Thyroid gland (tissue), 4 donors: ENCODE measurements at regions not wholly inside any gene's neighbourhood (a gene's known extent, or its start where the extent isn't known, plus 50 kb on each side); places are given as distances from the start of the nearest gene placed in this dataset.
A peak's percentile ranks its signal among the peaks of the same experiment; 100 is the strongest.

ENCODE experiments used
- DNase-seq, 2 donors: peaks; one replicate each; pipeline ENCODE4 v3.0.0-alpha.2; 2019
- H3K27ac ChIP-seq, 3 donors: fragments of 200-600 bp; sonication (generic); 1 replicate in 2 of 3; 2 replicates in 1 of 3; pipeline ENCODE4 v1.5.1; 2016 to 2019; ENCODE audit warnings: mild to moderate bottlenecking in 1 of 3, moderate library complexity in 1 of 3
- H3K27me3 ChIP-seq: fragments of 200-600 bp; sonication (generic); one replicate; pipeline ENCODE4 v1.5.1; 2019
- H3K36me3 ChIP-seq, 2 donors: fragments of 200-600 bp; sonication (generic); one replicate each; pipeline ENCODE4 v1.5.1; 2016 to 2019
- H3K4me1 ChIP-seq, 2 donors: fragments of 200-600 bp; sonication (generic); one replicate each; pipeline ENCODE4 v1.5.1; 2017 to 2019
- H3K4me3 ChIP-seq, 3 donors: fragments of 200-600 bp; sonication (generic); replicated peaks in 1 of 3; 1 replicate in 2 of 3; 2 replicates in 1 of 3; pipeline ENCODE4 v1.5.1; 2016; ENCODE audit warnings: mild to moderate bottlenecking in 1 of 3
- H3K9me3 ChIP-seq: fragments of 200-600 bp; sonication (generic); one replicate; pipeline ENCODE4 v1.5.1; 2017
- POLR2A ChIP-seq, 2 donors: fragments of 450-650 bp; IDR thresholded peaks; one replicate each; pipeline ENCODE4 v1.6.1; 2017; ENCODE audit warnings: antibody characterized with exemption in 2 of 2, mild to moderate bottlenecking in 2 of 2, moderate library complexity in 1 of 2
- WGBS, 2 donors: methylation state at CpG; one replicate each; pipeline ENCODE4 v1.1.5; 2017; 5-methylcytosine and 5-hydroxymethylcytosine counted together
- intact Hi-C: fragments of 100-400 bp; cut with DNase I; formaldehyde crosslinking; loops from one replicate; pipeline ENCODE4 v1.15.1; 2023
- TF ChIP-seq, protein P1 (sequence below), 6 experiments: fragments of 200-600 bp in 3 of 6; fragments of 450-650 bp in 3 of 6; sonication (generic) in 3 of 6; IDR thresholded peaks; one replicate each; pipeline ENCODE4 v1.5.1; 2016 to 2019; ENCODE audit warnings: antibody characterized with exemption in 6 of 6, mild to moderate bottlenecking in 2 of 6, inconsistent platforms in 1 of 6, moderate library complexity in 1 of 6

DNA sequence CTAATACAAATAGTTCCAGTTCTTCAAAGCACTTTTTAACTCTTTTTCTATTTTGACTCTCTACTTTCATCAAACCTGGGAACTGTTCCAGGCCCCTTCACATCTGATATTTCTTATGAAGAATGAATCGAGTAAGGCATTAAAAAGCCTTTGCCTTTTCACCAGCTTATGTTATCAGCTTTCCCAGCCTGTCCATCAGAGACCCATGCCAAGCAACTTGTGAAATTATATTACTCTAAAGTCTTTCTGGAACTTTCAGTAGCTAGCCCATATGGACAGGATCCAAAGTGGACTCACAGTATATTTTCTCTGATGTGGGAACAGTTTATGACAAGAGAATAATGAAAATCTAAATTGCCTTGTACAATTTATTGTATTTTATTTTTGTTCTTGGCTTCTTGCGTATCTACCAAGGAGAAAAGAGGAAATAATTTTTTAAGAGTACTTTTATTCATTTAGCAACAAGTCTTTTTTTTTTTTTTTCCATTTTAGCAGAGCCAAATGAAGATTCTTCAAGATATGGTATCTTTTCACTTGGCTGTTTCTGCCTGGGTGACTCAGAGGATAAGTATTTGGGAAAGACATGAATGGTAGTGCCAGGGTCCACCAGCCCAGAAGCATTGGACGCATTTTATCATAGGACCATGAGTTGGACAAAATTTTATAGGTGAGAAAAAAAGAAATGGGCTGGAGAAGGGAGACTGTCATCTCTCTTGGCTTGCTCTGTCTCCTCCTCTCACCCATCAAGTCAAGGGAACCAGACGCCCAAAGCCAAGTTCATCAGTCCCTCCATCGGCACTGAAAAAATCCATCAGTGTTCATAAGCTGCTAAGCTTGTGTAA is 195.8 kb upstream of the NEBL start:
- Histone ChIP-seq H3K4me1 (peaks cover 0 to 31% of the 10 kb centered on the region in 2 donors), H3K27me3 (no peaks in the 10 kb centered on the region), H3K27ac (peak overlapping the region in 1 of 3 donors; percentile 9), H3K36me3 (no peaks in the 10 kb centered on the region), H3K9me3 (no peaks in the 10 kb centered on the region), H3K4me3 (no peak overlapping the region)
- 45 to 55% methylated on average over 5 of the region's 5 CpGs for WGBS, 2 donors
- DNase-seq: peak in 1 of 2 donors; percentile 10
- TF ChIP-seq, protein P1, sequence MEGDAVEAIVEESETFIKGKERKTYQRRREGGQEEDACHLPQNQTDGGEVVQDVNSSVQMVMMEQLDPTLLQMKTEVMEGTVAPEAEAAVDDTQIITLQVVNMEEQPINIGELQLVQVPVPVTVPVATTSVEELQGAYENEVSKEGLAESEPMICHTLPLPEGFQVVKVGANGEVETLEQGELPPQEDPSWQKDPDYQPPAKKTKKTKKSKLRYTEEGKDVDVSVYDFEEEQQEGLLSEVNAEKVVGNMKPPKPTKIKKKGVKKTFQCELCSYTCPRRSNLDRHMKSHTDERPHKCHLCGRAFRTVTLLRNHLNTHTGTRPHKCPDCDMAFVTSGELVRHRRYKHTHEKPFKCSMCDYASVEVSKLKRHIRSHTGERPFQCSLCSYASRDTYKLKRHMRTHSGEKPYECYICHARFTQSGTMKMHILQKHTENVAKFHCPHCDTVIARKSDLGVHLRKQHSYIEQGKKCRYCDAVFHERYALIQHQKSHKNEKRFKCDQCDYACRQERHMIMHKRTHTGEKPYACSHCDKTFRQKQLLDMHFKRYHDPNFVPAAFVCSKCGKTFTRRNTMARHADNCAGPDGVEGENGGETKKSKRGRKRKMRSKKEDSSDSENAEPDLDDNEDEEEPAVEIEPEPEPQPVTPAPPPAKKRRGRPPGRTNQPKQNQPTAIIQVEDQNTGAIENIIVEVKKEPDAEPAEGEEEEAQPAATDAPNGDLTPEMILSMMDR (IDR thresholded peaks at IDR 0.05): no peak
- TF ChIP-seq POLR2A (IDR thresholded peaks at IDR 0.05): no peak
- intact Hi-C loops: no loop called here

DNA sequence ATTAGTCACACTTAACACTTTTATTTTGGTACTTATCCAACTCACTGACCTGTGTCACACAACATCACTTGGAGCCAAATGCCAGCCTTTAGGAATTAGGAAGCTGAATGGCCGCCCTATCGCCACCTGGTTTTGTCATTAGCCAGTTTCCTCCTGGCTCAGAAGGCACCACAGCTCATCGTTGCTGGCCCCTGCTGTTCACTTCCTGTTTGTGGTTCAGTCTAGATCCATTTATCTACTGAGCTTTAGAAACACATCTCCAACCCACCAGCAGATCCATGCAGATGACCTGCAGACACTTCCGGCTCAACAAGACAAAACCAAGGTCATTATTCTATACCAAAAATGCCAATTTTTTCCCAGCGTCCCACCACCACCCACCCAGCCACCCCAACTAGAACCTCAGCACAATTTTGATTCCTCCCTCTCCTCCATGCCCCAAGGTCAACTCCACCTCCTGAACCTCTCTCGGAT is 193.5 kb upstream of the NEBL start:
- no peaks in the 10 kb centered on the region for H3K9me3 ChIP-seq
- H3K27ac ChIP-seq: no peak overlapping the region
- H3K36me3 ChIP-seq: no peaks in the 10 kb centered on the region
- no peak for DNase-seq
- 86 to 91% methylated on average over 6 of the region's 6 CpGs for WGBS, 2 donors
- intact Hi-C loops: no loop called here
- no peak overlapping the region for H3K4me3 ChIP-seq
- H3K4me1 ChIP-seq: peaks cover 0 to 31% of the 10 kb centered on the region in 2 donors
- H3K27me3 ChIP-seq: no peaks in the 10 kb centered on the region
- TF ChIP-seq, protein P1 (IDR thresholded peaks at IDR 0.05): no peak
- TF ChIP-seq POLR2A (IDR thresholded peaks at IDR 0.05): no peak

DNA sequence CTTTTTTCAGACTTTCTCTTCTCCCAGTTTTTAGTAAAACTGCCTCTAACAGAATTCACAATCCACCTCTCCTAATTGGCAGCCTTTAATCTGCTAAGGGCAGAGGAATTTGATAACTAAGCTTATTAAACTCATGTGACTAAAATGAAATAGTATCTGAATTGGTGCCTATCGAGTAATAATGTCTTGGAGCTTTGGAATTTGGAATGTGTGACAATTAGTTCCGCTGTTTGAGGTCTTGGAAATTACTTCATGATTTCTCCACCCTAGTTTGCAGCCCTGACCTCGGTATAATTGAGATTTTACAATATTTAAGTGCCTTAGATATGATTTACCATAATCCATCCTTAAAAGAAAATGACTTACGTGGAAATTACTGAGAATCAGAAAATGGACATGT is 190.4 kb upstream of the NEBL start:
- no peak overlapping the region for H3K27ac ChIP-seq
- peaks cover 10 to 32% of the 10 kb centered on the region in 2 donors for H3K4me1 ChIP-seq
- no peaks in the 10 kb centered on the region for H3K9me3 ChIP-seq
- H3K4me3 ChIP-seq: no peak overlapping the region
- no peaks in the 10 kb centered on the region for H3K36me3 ChIP-seq
- no peaks in the 10 kb centered on the region for H3K27me3 ChIP-seq
- intact Hi-C loops: no loop called here
- no peak for TF ChIP-seq POLR2A (IDR thresholded peaks at IDR 0.05)
- TF ChIP-seq, protein P1 (IDR thresholded peaks at IDR 0.05): no peak
- no peak for DNase-seq
- WGBS, 2 donors: 86 to 92% methylated on average over 4 of the region's 4 CpGs

DNA sequence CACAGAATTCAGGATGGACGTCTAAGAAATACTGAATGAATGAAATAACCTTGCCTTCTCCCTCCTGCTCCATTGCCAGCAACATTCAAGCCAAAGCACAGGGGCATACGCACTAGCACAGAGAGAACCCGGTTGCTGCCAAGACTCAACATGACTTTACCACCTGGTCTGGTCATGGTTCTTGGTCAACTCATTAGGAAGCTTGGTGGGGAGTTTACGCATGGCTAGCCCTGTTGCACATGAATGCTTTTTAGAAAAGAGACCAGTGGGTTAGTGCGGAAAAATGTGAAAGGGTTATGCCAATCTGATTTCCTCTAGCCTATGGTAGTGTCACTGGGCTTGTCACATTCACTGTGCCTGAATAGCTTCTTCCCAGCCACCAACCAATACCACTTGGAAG is 187.6 kb upstream of the NEBL start:
- intact Hi-C loops: no loop called here
- Histone ChIP-seq H3K4me1 (peaks cover 10 to 26% of the 10 kb centered on the region in 2 donors), H3K27me3 (no peaks in the 10 kb centered on the region), H3K9me3 (no peaks in the 10 kb centered on the region), H3K4me3 (no peak overlapping the region), H3K27ac (peak overlapping the region in 1 of 3 donors; percentile 32), H3K36me3 (no peaks in the 10 kb centered on the region)
- DNase-seq: peak; percentile 59 to 76
- 54 to 66% methylated on average over 5 of the region's 5 CpGs for WGBS, 2 donors
- TF ChIP-seq, protein P1 (IDR thresholded peaks at IDR 0.05): no peak
- no peak for TF ChIP-seq POLR2A (IDR thresholded peaks at IDR 0.05)

DNA sequence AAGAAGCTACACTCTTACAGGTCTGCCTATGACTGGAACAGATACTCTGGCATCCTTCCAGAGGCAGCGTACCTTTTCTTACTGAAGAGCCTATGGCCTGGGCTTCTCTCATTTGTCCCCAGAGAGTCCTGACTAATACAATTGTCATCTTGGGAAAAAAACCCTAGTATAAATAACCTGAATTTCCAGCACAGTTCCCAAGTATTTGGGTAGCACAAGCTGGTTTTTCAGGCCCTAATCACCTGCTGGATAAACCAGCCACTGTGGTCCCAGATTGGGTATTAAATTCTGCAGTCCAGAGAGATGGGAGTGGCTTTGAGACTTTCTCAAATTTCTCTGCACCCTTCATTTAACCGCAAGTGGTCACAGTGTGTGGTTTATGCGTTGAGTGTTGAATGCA is 186.8 kb upstream of the NEBL start:
- TF ChIP-seq, protein P1 (IDR thresholded peaks at IDR 0.05): no peak
- no peak for TF ChIP-seq POLR2A (IDR thresholded peaks at IDR 0.05)
- intact Hi-C loops: no loop called here
- Histone ChIP-seq H3K27me3 (no peaks in the 10 kb centered on the region), H3K4me3 (no peak overlapping the region), H3K27ac (peak overlapping the region in 1 of 3 donors; percentile 32), H3K36me3 (no peaks in the 10 kb centered on the region), H3K4me1 (peaks cover 16 to 26% of the 10 kb centered on the region in 2 donors), H3K9me3 (no peaks in the 10 kb centered on the region)
- 53 to 76% methylated on average over 3 of the region's 3 CpGs for WGBS, 2 donors
- DNase-seq: peak; percentile 55 to 57
